Natural killer cell (primary cell): ENCODE measurements at regions not wholly inside any gene's neighbourhood (a gene's known extent, or its start where the extent isn't known, plus 50 kb on each side); places are given as distances from the start of the nearest gene placed in this dataset.

Experiments
- ATAC-seq, 3 donors: fragments of 150-1000 bp in 2 of 3; fragments of 200-7000 bp in 1 of 3; cut with Tn5 transposase; 1 replicate in 1 of 3; 2 replicates in 2 of 3; pipeline ENCODE4 v1.10.0; 2021; ENCODE audit warnings: mild to moderate bottlenecking in 2 of 3, moderate library complexity in 2 of 3
- DNase-seq, 2 donors: peaks; one replicate each; pipeline versions ENCODE4 v3.0.0 to v3.0.0-alpha.2; 2013 to 2021; ENCODE audit warnings: mixed read lengths in 1 of 2
- H3K27ac ChIP-seq: one replicate; pipeline ENCODE4 v1.5.1; 2013; ENCODE audit warnings: mild to moderate bottlenecking, low read length
- H3K27me3 ChIP-seq: one replicate; pipeline ENCODE4 v1.6.1; 2013; ENCODE audit warnings: low read length; ENCODE audit not compliant: control insufficient read depth, insufficient read depth
- H3K36me3 ChIP-seq: one replicate; pipeline ENCODE4 v1.6.1; 2013; ENCODE audit warnings: low read length; ENCODE audit not compliant: control insufficient read depth, insufficient read depth
- H3K4me1 ChIP-seq: one replicate; pipeline ENCODE4 v1.6.1; 2013; ENCODE audit warnings: low read length; ENCODE audit not compliant: control insufficient read depth, insufficient read depth
- H3K4me3 ChIP-seq: one replicate; pipeline ENCODE4 v1.5.1; 2013; ENCODE audit warnings: low read length
- H3K9me3 ChIP-seq: one replicate; pipeline ENCODE4 v1.6.1; 2013; ENCODE audit warnings: low read length; ENCODE audit not compliant: control insufficient read depth, insufficient read depth
- H3K27ac Mint-ChIP-seq, 2 donors: one replicate each; pipeline ENCODE4 v1.8.0; 2022; ENCODE audit warnings: mild to moderate bottlenecking in 2 of 2, mixed read lengths in 2 of 2, moderate library complexity in 1 of 2
- H3K27me3 Mint-ChIP-seq, 2 donors: one replicate each; pipeline ENCODE4 v1.8.0; 2022; ENCODE audit warnings: low read depth in 2 of 2, mixed read lengths in 2 of 2
- H3K36me3 Mint-ChIP-seq: one replicate; pipeline ENCODE4 v1.8.0; 2022; ENCODE audit warnings: mixed read lengths
- H3K4me1 Mint-ChIP-seq, 2 donors: one replicate each; pipeline ENCODE4 v1.8.0; 2022; ENCODE audit warnings: mixed read lengths in 2 of 2
- H3K4me3 Mint-ChIP-seq: one replicate; pipeline ENCODE4 v1.8.0; 2022; ENCODE audit warnings: mild to moderate bottlenecking, moderate library complexity, mixed read lengths
- H3K9me3 Mint-ChIP-seq, 2 donors: one replicate each; pipeline ENCODE4 v1.8.0; 2022; ENCODE audit warnings: mixed read lengths in 2 of 2
- WGBS: methylation state at CpG from one replicate; pipeline ENCODE4 v1.1.7; 2013; ENCODE audit warnings: missing lambda C conversion rate; ENCODE audit not compliant: insufficient coverage; 5-methylcytosine and 5-hydroxymethylcytosine counted together
- intact Hi-C: fragments of 100-400 bp; cut with micrococcal nuclease; formaldehyde crosslinking; loops from one replicate; pipeline ENCODE4 v1.14.2; 2022
- TF ChIP-seq, protein P1 (sequence below): fragments of 200-600 bp; IDR thresholded peaks from one replicate; pipeline ENCODE4 v1.8.0; 2022; ENCODE audit warnings: antibody characterized with exemption

DNA sequence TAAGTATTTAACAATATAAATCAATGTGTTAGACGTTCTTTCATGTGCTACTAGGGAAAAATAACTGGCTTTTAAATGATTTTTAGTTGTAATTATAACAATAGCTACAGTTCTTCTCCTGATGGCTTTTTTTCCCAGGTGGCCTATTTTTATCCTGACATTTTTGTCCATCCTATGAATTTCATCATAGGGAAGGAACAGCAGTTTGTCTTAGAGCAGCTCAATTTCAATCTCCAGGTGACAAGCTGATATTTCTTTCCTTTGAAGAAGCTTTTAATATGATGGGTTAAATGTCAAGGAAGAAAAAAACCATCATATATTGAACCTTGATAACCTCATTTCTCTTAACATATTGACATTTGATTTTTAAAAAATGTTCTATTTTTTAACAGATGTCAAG, 163.0 kb upstream of the AGA start:
- intact Hi-C loops: no loop called here
- Mint-ChIP-seq H3K27ac (no peak overlapping the region), H3K4me3 (no peak overlapping the region), H3K27me3 (no peaks in the 10 kb centered on the region), H3K9me3 (peaks cover 0 to 4% of the 10 kb centered on the region in 2 donors), H3K4me1 (no peaks in the 10 kb centered on the region), H3K36me3 (no peaks in the 10 kb centered on the region)
- no peak for ATAC-seq
- no peak overlapping the region for H3K27ac ChIP-seq
- no peak overlapping the region for H3K4me3 ChIP-seq
- TF ChIP-seq, protein P1, sequence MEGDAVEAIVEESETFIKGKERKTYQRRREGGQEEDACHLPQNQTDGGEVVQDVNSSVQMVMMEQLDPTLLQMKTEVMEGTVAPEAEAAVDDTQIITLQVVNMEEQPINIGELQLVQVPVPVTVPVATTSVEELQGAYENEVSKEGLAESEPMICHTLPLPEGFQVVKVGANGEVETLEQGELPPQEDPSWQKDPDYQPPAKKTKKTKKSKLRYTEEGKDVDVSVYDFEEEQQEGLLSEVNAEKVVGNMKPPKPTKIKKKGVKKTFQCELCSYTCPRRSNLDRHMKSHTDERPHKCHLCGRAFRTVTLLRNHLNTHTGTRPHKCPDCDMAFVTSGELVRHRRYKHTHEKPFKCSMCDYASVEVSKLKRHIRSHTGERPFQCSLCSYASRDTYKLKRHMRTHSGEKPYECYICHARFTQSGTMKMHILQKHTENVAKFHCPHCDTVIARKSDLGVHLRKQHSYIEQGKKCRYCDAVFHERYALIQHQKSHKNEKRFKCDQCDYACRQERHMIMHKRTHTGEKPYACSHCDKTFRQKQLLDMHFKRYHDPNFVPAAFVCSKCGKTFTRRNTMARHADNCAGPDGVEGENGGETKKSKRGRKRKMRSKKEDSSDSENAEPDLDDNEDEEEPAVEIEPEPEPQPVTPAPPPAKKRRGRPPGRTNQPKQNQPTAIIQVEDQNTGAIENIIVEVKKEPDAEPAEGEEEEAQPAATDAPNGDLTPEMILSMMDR: no peak
- WGBS: no CpG with 5 or more reads among the region's 1 CpG
- no peaks in the 10 kb centered on the region for H3K36me3 ChIP-seq
- no peaks in the 10 kb centered on the region for H3K9me3 ChIP-seq
- H3K27me3 ChIP-seq: no peaks in the 10 kb centered on the region
- H3K4me1 ChIP-seq: no peaks in the 10 kb centered on the region
- no peak for DNase-seq

DNA sequence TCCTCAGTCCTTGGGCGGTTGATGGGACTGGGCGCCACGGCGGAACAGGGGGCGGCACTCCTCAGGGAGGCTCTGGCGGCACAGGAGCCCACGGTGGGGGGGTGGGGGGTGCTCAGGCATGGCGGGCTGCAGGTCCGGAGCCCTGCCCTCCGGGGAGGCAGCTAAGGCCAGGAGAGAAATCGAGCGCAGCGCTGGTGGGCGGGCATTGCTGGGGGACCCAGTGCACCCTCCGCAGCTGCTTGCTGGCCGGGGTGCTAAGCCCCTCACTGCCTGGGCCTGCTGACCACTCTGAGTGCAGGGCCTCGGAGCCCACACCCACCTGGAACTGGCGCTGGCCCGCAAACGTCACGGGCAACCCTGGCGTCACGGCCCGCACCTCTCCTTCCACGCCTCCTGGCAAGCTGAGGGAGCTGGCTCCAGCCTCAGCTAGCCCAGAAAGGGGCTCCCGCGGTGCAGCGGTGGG, 164.9 kb upstream of the AGA start:
- Mint-ChIP-seq H3K4me1 (no peaks in the 10 kb centered on the region), H3K9me3 (peaks cover 0 to 4% of the 10 kb centered on the region in 2 donors), H3K27me3 (no peaks in the 10 kb centered on the region), H3K4me3 (no peak overlapping the region), H3K27ac (no peak overlapping the region), H3K36me3 (no peaks in the 10 kb centered on the region)
- intact Hi-C loops: no loop called here
- ATAC-seq: no peak
- TF ChIP-seq, protein P1: no peak
- Histone ChIP-seq H3K27me3 (no peaks in the 10 kb centered on the region), H3K36me3 (no peaks in the 10 kb centered on the region), H3K4me3 (no peak overlapping the region), H3K27ac (no peak overlapping the region), H3K9me3 (no peaks in the 10 kb centered on the region), H3K4me1 (no peaks in the 10 kb centered on the region)
- 95% methylated on average over 28 of the region's 28 CpGs for WGBS
- DNase-seq: no peak

DNA sequence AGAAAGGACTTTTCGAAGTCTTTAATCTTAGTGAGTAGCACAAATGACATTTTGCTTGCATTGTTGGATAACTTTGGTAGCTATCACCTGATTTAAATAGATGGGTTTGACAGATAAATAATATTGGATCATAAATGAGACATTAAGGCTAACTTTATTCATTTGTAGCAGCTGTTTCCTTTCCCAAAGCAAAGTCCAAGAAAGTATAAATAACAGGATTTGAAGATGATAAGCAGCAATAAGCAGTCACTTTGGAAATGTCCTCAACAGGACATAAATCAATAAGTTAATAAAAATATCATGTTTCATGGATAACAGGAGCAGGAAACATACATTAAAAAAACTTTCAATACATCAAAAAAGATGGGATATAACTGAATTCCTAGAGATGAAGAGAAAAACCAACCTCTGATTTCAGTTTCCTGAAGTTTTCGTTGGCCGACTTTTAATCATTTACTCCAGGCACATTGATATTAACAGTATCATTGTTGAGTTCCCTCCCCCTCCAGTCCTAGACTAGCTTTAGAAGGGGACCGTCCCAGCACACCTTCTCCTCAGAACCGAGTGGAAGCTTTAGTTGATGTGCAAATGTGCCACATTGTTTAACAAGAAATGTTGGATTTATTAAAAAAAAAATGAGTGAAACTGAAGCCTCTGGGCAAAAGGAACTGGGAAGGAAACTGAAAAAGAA, 169.9 kb upstream of the AGA start:
- H3K4me3 ChIP-seq: no peak overlapping the region
- no peaks in the 10 kb centered on the region for H3K4me1 ChIP-seq
- no peaks in the 10 kb centered on the region for H3K36me3 ChIP-seq
- DNase-seq (no peak), ATAC-seq (no peak)
- no peaks in the 10 kb centered on the region for H3K4me1 Mint-ChIP-seq
- no peak overlapping the region for H3K4me3 Mint-ChIP-seq
- no peaks in the 10 kb centered on the region for H3K27me3 ChIP-seq
- WGBS: 81% methylated on average over 5 of the region's 5 CpGs
- TF ChIP-seq, protein P1: no peak
- no peak overlapping the region for H3K27ac Mint-ChIP-seq
- H3K27ac ChIP-seq: no peak overlapping the region
- peaks cover 0 to 3% of the 10 kb centered on the region in 2 donors for H3K9me3 Mint-ChIP-seq
- H3K9me3 ChIP-seq: no peaks in the 10 kb centered on the region
- intact Hi-C loops: no loop called here
- no peaks in the 10 kb centered on the region for H3K36me3 Mint-ChIP-seq
- no peaks in the 10 kb centered on the region for H3K27me3 Mint-ChIP-seq

DNA sequence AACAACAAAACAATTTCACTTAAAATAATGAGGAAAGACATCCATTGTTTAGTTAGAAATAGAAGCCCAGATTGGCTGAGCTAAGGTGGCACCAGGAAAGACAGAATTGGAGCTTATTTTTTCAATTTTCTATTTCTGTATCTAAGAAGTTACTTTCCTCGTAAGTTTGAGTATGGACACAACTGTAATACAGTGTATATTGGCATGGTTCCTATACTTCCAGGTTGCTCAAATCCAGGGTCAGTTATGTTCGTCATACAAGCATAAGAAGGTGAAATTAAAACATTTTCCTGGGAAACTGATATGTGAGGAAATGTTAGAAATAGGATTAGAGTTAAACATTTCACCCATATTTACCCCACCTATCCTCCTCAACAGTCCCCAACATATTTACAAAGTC, 170.4 kb upstream of the AGA start:
- intact Hi-C loops: no loop called here
- no peak for ATAC-seq

More for the DNA sequence above, 170.4 kb upstream of the AGA start:
- no peak for DNase-seq
- Histone ChIP-seq H3K4me1 (no peaks in the 10 kb centered on the region), H3K4me3 (no peak overlapping the region), H3K9me3 (no peaks in the 10 kb centered on the region), H3K27me3 (no peaks in the 10 kb centered on the region), H3K27ac (no peak overlapping the region), H3K36me3 (no peaks in the 10 kb centered on the region)
- TF ChIP-seq, protein P1: no peak
- Mint-ChIP-seq H3K9me3 (peaks cover 0 to 3% of the 10 kb centered on the region in 2 donors), H3K36me3 (no peaks in the 10 kb centered on the region), H3K4me3 (no peak overlapping the region), H3K27ac (no peak overlapping the region), H3K4me1 (no peaks in the 10 kb centered on the region), H3K27me3 (no peaks in the 10 kb centered on the region)
- 58% methylated on average over 2 of the region's 2 CpGs for WGBS
